ENCODE measurements at regions not wholly inside any gene's neighbourhood (a gene's known extent, or its start where the extent isn't known, plus 50 kb on each side); places are given as distances from the start of the nearest gene placed in this dataset.

- H3K27me3 Mint-ChIP-seq: no peaks in the 10 kb centered on the region
- CTCF ChIA-PET: no interaction called here
- no peaks in the 10 kb centered on the region for H3K4me1 Mint-ChIP-seq
- H3K36me3 Mint-ChIP-seq (ENCODE audit: low read depth): no peaks in the 10 kb centered on the region
- H3K9me3 Mint-ChIP-seq: peaks cover 9% of the 10 kb centered on the region
- DNase-seq: no peak
- no peak overlapping the region for H3K4me3 Mint-ChIP-seq
- POLR2A ChIA-PET: no interaction called here
- no peak overlapping the region for H3K27ac Mint-ChIP-seq
These were observed 360.0 kb upstream of the LRATD1 start for GRCh38 chr2:14272396-14273075.

- H3K27me3 Mint-ChIP-seq: no peaks in the 10 kb centered on the region
These were observed 358.9 kb upstream of the LRATD1 start for GRCh38 chr2:14273650-14274049.

GRCh38 chr2:14284244-14284643, 348.3 kb upstream of the LRATD1 start:
- CTCF ChIA-PET: no interaction called here
- H3K4me3 Mint-ChIP-seq: no peak overlapping the region
- H3K4me1 Mint-ChIP-seq: no peaks in the 10 kb centered on the region
- H3K27ac Mint-ChIP-seq: no peak overlapping the region
- peaks cover 3% of the 10 kb centered on the region for H3K9me3 Mint-ChIP-seq
- no peak for DNase-seq
- POLR2A ChIA-PET: no interaction called here
- H3K27me3 Mint-ChIP-seq: no peaks in the 10 kb centered on the region
- no peaks in the 10 kb centered on the region for H3K36me3 Mint-ChIP-seq (ENCODE audit: low read depth)

More at GRCh38 chr2:14273650-14274049, 358.9 kb upstream of the LRATD1 start:
- ChIA-PET POLR2A (no interaction called here), CTCF (no interaction called here)
- DNase-seq: no peak
- no peak overlapping the region for H3K27ac Mint-ChIP-seq
- H3K4me1 Mint-ChIP-seq: no peaks in the 10 kb centered on the region
- H3K9me3 Mint-ChIP-seq: peaks cover 9% of the 10 kb centered on the region
- H3K36me3 Mint-ChIP-seq (ENCODE audit: low read depth): no peaks in the 10 kb centered on the region
- no peak overlapping the region for H3K4me3 Mint-ChIP-seq

GRCh38 chr2:14285812-14286211, 346.7 kb upstream of the LRATD1 start:
- CTCF ChIA-PET: no interaction called here
- no peaks in the 10 kb centered on the region for H3K4me1 Mint-ChIP-seq
- peaks cover 4% of the 10 kb centered on the region for H3K9me3 Mint-ChIP-seq
- POLR2A ChIA-PET: no interaction called here
- H3K27ac Mint-ChIP-seq: no peak overlapping the region
- DNase-seq: no peak
- H3K36me3 Mint-ChIP-seq (ENCODE audit: low read depth): no peaks in the 10 kb centered on the region
- H3K4me3 Mint-ChIP-seq: no peak overlapping the region
- H3K27me3 Mint-ChIP-seq: no peaks in the 10 kb centered on the region

- no peaks in the 10 kb centered on the region for H3K36me3 Mint-ChIP-seq (ENCODE audit: low read depth)
- H3K27me3 Mint-ChIP-seq: no peaks in the 10 kb centered on the region
- DNase-seq: no peak
- no peaks in the 10 kb centered on the region for H3K4me1 Mint-ChIP-seq
- H3K4me3 Mint-ChIP-seq: no peak overlapping the region
- no peak overlapping the region for H3K27ac Mint-ChIP-seq
- H3K9me3 Mint-ChIP-seq: peaks cover 3% of the 10 kb centered on the region
- ChIA-PET POLR2A (no interaction called here), CTCF (interaction anchor here (1.0 kb wide), 1 partner anchor 9 kb away, joined by 3 read pairs; no protein-coding TSS in a partner anchor)
These were observed 344.5 kb upstream of the LRATD1 start for GRCh38 chr2:14288016-14288415.

GRCh38 chr2:14292964-14293363, 339.6 kb upstream of the LRATD1 start:
- Mint-ChIP-seq H3K27ac (no peak overlapping the region), H3K36me3 (ENCODE audit: low read depth) (no peaks in the 10 kb centered on the region), H3K9me3 (peaks cover 3% of the 10 kb centered on the region), H3K4me1 (no peaks in the 10 kb centered on the region), H3K27me3 (no peaks in the 10 kb centered on the region), H3K4me3 (no peak overlapping the region)
- POLR2A ChIA-PET: no interaction called here
- DNase-seq: no peak
- CTCF ChIA-PET: no interaction called here

- no peaks in the 10 kb centered on the region for H3K36me3 Mint-ChIP-seq (ENCODE audit: low read depth)
- H3K27ac Mint-ChIP-seq: no peak overlapping the region
- H3K4me3 Mint-ChIP-seq: no peak overlapping the region
- no peaks in the 10 kb centered on the region for H3K27me3 Mint-ChIP-seq
- ChIA-PET CTCF (no interaction called here), POLR2A (no interaction called here)
- H3K9me3 Mint-ChIP-seq: peaks cover 4% of the 10 kb centered on the region
- DNase-seq: no peak
- no peaks in the 10 kb centered on the region for H3K4me1 Mint-ChIP-seq
These were observed 335.2 kb upstream of the LRATD1 start for GRCh38 chr2:14297340-14297739.

- Mint-ChIP-seq H3K27me3 (no peaks in the 10 kb centered on the region), H3K4me3 (no peak overlapping the region), H3K4me1 (no peaks in the 10 kb centered on the region), H3K9me3 (peaks cover 4% of the 10 kb centered on the region), H3K27ac (no peak overlapping the region), H3K36me3 (ENCODE audit: low read depth) (no peaks in the 10 kb centered on the region)
- DNase-seq: no peak
- ChIA-PET CTCF (no interaction called here), POLR2A (no interaction called here)
These were observed 334.6 kb upstream of the LRATD1 start for GRCh38 chr2:14297906-14298305.

GRCh38 chr2:14301331-14301730, 331.2 kb upstream of the LRATD1 start:
- ChIA-PET CTCF (no interaction called here), POLR2A (no interaction called here)
- H3K27ac Mint-ChIP-seq: no peak overlapping the region
- DNase-seq: no peak
- H3K27me3 Mint-ChIP-seq: no peaks in the 10 kb centered on the region
- peaks cover 4% of the 10 kb centered on the region for H3K9me3 Mint-ChIP-seq
- no peak overlapping the region for H3K4me3 Mint-ChIP-seq
- H3K4me1 Mint-ChIP-seq: no peaks in the 10 kb centered on the region
- H3K36me3 Mint-ChIP-seq (ENCODE audit: low read depth): no peaks in the 10 kb centered on the region

- POLR2A ChIA-PET: no interaction called here
- no peak overlapping the region for H3K27ac Mint-ChIP-seq
- H3K4me3 Mint-ChIP-seq: no peak overlapping the region
These were observed 329.0 kb upstream of the LRATD1 start for GRCh38 chr2:14303366-14304115.

GRCh38 chr2:14304326-14304725, 328.2 kb upstream of the LRATD1 start:
- Mint-ChIP-seq H3K27ac (no peak overlapping the region), H3K27me3 (no peaks in the 10 kb centered on the region), H3K36me3 (ENCODE audit: low read depth) (no peaks in the 10 kb centered on the region), H3K9me3 (peaks cover 3% of the 10 kb centered on the region), H3K4me1 (no peaks in the 10 kb centered on the region), H3K4me3 (no peak overlapping the region)
- ChIA-PET CTCF (no interaction called here), POLR2A (no interaction called here)
- DNase-seq: no peak

More at GRCh38 chr2:14303366-14304115, 329.0 kb upstream of the LRATD1 start:
- H3K4me1 Mint-ChIP-seq: no peaks in the 10 kb centered on the region
- H3K27me3 Mint-ChIP-seq: no peaks in the 10 kb centered on the region
- CTCF ChIA-PET: no interaction called here
- H3K9me3 Mint-ChIP-seq: peaks cover 4% of the 10 kb centered on the region
- no peak for DNase-seq
- H3K36me3 Mint-ChIP-seq (ENCODE audit: low read depth): no peaks in the 10 kb centered on the region

GRCh38 chr2:14306268-14306861, 326.2 kb upstream of the LRATD1 start:
- Mint-ChIP-seq H3K4me1 (no peaks in the 10 kb centered on the region), H3K9me3 (peaks cover 9% of the 10 kb centered on the region), H3K4me3 (no peak overlapping the region), H3K36me3 (ENCODE audit: low read depth) (no peaks in the 10 kb centered on the region), H3K27ac (no peak overlapping the region), H3K27me3 (no peaks in the 10 kb centered on the region)
- CTCF ChIA-PET: no interaction called here
- DNase-seq: no peak
- POLR2A ChIA-PET: no interaction called here

GRCh38 chr2:14313341-14313740, 319.2 kb upstream of the LRATD1 start:
- POLR2A ChIA-PET: no interaction called here
- H3K27ac Mint-ChIP-seq: no peak overlapping the region
- CTCF ChIA-PET: no interaction called here
- no peaks in the 10 kb centered on the region for H3K4me1 Mint-ChIP-seq
- H3K27me3 Mint-ChIP-seq: no peaks in the 10 kb centered on the region
- H3K36me3 Mint-ChIP-seq (ENCODE audit: low read depth): no peaks in the 10 kb centered on the region
- H3K9me3 Mint-ChIP-seq: peaks cover 14% of the 10 kb centered on the region
- no peak overlapping the region for H3K4me3 Mint-ChIP-seq
- no peak for DNase-seq

Measured in activated CD4-positive, alpha-beta T cell treated with anti-CD3 and anti-CD28 coated beads, Interleukin-2, amount 10 ng/mL, durations not matched to agents 7 days and 5 days (primary cell).